D721Med (cell line): ENCODE measurements at regions not wholly inside any gene's neighbourhood (a gene's known extent, or its start where the extent isn't known, plus 50 kb on each side); places are given as distances from the start of the nearest gene placed in this dataset.

Experiments
- DNase-seq: peaks from one replicate; pipeline ENCODE4 v3.0.0; 2011; ENCODE audit warnings: low spot score; ENCODE audit not compliant: insufficient read length
- FAIRE-seq: peaks from 2 replicates; lab custom pipeline; 2011; peaks lifted over from hg19 to GRCh38; lab: Jason Lieb, UNC
- TF ChIP-seq, protein P1 (sequence below): IDR thresholded peaks from 2 replicates; pipeline ENCODE4 v1.5.1; 2012; ENCODE audit warnings: mild to moderate bottlenecking, control low read depth; ENCODE audit not compliant: insufficient read depth; ENCODE audit errors: missing control alignments

DNA sequence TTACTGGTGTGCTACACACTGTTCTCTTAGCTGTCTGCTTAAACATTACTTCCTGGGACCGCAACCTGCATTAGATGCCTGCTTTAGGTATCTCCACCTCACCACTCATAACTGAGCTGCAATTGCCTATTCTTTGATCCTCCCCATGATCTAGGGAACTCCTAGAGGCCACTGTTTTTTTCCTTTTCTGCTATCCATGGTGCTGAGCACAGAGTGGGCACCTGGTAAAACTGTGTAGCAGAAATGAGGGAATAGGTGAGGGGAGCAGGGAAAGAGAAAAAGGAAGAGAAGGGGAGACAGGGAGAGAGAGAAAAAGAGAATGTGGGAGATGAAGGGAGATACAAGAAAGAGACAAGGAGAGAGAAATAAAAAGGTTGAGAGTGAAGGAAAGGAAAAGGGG, 434.9 kb downstream of the ADRA2A start:
- FAIRE-seq (no peak), DNase-seq (no peak)
- TF ChIP-seq, protein P1, sequence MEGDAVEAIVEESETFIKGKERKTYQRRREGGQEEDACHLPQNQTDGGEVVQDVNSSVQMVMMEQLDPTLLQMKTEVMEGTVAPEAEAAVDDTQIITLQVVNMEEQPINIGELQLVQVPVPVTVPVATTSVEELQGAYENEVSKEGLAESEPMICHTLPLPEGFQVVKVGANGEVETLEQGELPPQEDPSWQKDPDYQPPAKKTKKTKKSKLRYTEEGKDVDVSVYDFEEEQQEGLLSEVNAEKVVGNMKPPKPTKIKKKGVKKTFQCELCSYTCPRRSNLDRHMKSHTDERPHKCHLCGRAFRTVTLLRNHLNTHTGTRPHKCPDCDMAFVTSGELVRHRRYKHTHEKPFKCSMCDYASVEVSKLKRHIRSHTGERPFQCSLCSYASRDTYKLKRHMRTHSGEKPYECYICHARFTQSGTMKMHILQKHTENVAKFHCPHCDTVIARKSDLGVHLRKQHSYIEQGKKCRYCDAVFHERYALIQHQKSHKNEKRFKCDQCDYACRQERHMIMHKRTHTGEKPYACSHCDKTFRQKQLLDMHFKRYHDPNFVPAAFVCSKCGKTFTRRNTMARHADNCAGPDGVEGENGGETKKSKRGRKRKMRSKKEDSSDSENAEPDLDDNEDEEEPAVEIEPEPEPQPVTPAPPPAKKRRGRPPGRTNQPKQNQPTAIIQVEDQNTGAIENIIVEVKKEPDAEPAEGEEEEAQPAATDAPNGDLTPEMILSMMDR = no peak

DNA sequence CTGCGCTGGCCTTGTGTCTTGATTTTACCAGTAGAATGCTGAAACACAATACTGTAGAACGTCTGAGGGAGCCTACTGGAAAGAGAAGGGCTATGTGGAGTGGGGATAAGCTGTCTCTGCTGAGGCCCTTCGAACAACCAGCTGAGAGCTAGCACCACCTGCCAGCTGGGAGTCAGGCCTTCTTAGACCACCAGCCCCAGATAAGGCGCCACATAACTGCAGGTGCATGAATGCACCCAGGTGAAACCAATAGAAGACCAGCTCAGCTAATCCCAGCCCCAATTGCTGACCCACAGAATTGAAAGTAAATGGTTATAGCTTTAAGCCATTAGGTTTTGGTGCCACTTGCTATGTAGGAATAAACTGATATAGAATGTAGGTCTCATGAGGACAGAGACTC, 438.4 kb downstream of the ADRA2A start:
- no peak for DNase-seq
- no peak for FAIRE-seq
- TF ChIP-seq, protein P1 = no peak

DNA sequence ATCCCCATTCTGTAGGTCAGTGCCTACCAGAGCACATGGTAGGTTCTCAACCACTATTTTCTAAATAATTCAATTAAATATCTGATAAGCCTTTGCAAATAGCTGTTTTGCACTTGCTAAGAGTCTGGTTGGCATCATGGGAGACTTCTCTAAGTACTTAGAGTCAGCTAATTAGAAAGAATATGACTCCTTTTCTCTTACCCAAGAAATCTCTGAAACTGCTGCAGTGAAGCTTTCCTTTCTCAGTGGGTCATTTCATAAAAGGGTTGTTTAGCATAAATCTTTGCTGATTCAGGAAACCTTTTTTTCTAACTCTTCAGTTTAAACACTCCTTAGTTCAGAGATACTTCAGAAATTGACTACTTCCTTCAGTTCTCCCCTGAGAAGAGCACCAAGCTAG, 438.9 kb downstream of the ADRA2A start:
- TF ChIP-seq, protein P1 = no peak
- DNase-seq (no peak), FAIRE-seq (no peak)

DNA sequence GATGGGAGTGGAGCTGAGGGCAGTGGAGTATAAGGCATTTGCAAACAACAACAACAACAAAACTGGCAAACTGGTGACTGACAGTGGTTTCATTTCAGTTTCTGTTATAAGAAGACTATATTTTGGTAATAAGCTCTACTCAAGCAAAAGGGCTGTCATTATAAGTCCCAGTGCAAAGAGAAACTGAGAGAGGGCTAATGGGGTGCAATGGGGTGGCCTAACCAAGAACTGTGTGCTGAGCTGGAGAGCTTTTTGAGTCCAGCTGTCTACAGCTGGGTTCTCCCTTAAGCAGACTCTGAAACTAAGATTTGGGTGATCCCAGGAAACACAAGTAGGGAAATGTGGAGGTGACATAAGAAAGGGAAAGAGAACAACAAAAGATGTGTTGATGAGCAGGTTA, 439.3 kb downstream of the ADRA2A start:
- DNase-seq (no peak), FAIRE-seq (no peak)
- TF ChIP-seq, protein P1 = no peak

DNA sequence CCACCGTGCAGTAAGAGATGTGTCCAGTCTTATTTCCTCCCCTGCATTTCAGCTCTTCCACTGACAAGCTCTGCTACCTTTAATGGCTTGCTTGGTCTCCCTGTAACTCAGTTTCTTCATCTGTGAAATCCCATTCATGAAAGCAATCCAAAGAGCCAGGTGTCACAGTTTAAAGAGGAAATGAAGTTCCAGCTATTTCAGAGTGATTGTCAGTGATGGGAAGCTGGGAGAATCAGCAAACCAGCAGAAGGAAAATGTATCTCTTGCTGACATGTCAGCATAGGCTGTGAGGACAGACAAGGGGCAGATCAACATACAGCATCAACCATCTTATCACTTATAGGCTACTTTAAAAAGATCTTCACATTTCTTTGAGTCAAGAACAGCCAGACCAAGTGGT, 445.3 kb downstream of the ADRA2A start:
- no peak for DNase-seq
- FAIRE-seq = no peak
- TF ChIP-seq, protein P1 = no peak

DNA sequence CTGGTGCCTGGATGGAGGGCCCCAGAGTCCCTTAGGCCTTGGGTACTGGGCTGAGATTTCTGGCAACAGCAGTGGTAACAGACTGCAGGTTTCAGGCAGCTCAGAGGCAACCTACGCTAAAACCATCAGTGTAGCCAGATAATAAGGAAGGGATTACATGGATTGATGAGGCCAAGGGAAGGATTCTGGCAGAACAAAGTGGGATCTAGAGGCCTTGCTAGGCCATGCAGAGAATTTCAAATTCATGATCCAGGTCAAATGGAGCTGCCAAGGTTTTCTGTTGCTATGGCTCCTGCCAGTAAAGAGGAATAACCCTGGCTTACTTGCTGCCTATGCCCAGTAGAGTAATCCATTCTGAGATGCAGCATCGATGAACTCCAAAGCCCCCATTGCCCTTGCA, 445.7 kb downstream of the ADRA2A start:
- FAIRE-seq = no peak
- DNase-seq = no peak
- TF ChIP-seq, protein P1 = no peak

DNA sequence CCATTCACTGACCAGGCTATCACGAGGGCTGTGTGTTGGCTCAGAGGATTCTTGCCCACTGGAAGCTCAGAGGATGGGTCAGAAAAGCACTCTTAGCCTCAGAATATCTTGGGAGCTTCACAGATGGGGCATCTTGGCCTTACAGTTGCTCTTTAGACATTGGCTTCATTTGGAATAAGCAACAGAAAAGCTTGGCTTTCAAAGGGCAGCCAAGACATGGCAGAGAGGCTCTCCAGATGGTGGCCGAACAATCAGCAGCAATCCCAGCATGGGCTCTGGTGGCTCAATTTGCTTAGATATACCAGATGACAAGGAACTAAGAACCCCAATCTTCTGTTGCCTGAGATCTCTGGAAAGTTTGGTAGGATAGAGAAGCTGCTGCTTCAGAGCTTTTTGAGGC, 446.2 kb downstream of the ADRA2A start:
- FAIRE-seq (no peak), DNase-seq (no peak)
- TF ChIP-seq, protein P1 = no peak
